Mesodermal cell (in vitro differentiated cells): ENCODE measurements at regions not wholly inside any gene's neighbourhood (a gene's known extent, or its start where the extent isn't known, plus 50 kb on each side); places are given as distances from the start of the nearest gene placed in this dataset.
"Not testable (repeated sequence)": the region's sequence is repeated elsewhere in the genome, so short reads cannot be mapped to it uniquely, and the experiment has no call there.

Experiments
- H3K27ac ChIP-seq: 2 replicates; pipeline ENCODE4 v1.7.0; 2013; ENCODE audit warnings: mild to moderate bottlenecking, low read depth, low read length, moderate library complexity; ENCODE audit not compliant: severe bottlenecking
- H3K36me3 ChIP-seq: 2 replicates; pipeline ENCODE4 v1.7.1; 2013; ENCODE audit warnings: mild to moderate bottlenecking, low read length, moderate library complexity; ENCODE audit not compliant: control insufficient read depth, insufficient read depth
- H3K4me1 ChIP-seq: one replicate; pipeline ENCODE4 v1.7.1; 2013; ENCODE audit warnings: mild to moderate bottlenecking, low read length; ENCODE audit not compliant: insufficient read depth, control insufficient read depth, poor library complexity, severe bottlenecking
- H3K4me3 ChIP-seq: 2 replicates; pipeline ENCODE4 v1.7.0; 2013; ENCODE audit warnings: low read length, control low read depth, mild to moderate bottlenecking; ENCODE audit not compliant: insufficient read depth, poor library complexity, severe bottlenecking; ENCODE audit errors: extremely low read depth
- H3K9me3 ChIP-seq: 2 replicates; pipeline ENCODE4 v1.7.1; 2013; ENCODE audit warnings: mild to moderate bottlenecking, low read length, moderate library complexity; ENCODE audit not compliant: control insufficient read depth
- WGBS, 2 experiments: methylation state at CpG; one replicate each; pipeline ENCODE4 v1.1.5; 2013; ENCODE audit warnings: missing lambda C conversion rate in 2 of 2; ENCODE audit not compliant: insufficient coverage in 2 of 2; 5-methylcytosine and 5-hydroxymethylcytosine counted together

- not testable (repeated sequence) for H3K27ac ChIP-seq, H3K4me1 ChIP-seq, H3K36me3 ChIP-seq, H3K4me3 ChIP-seq, H3K9me3 ChIP-seq
- 87% methylated on average over 4 to 12 of the region's 13 CpGs for WGBS, 2 experiments
Measured at GRCh38 chr12:67900418-67900817, 88.8 kb upstream of the IFNG-AS1 start.

- H3K4me3 ChIP-seq, result no peak overlapping the region
- H3K27ac ChIP-seq, result no peak overlapping the region
- WGBS, 2 experiments, result 80 to 100% methylated on average over 1 to 2 of the region's 4 CpGs
- H3K9me3 ChIP-seq, result no peaks in the 10 kb centered on the region
- H3K4me1 ChIP-seq, result no peaks in the 10 kb centered on the region
- no peaks in the 10 kb centered on the region for H3K36me3 ChIP-seq
Measured at GRCh38 chr12:67909091-67909531, 80.1 kb upstream of the IFNG-AS1 start.

GRCh38 chr12:67909681-67910080 is 79.6 kb upstream of the IFNG-AS1 start:
- no peaks in the 10 kb centered on the region for H3K9me3 ChIP-seq
- H3K4me3 ChIP-seq, result no peak overlapping the region
- H3K36me3 ChIP-seq, result no peaks in the 10 kb centered on the region
- 100% methylated on average over 1 of the region's 2 CpGs; no CpG with 5 or more reads in 1 of the 2 experiments for WGBS, 2 experiments
- no peaks in the 10 kb centered on the region for H3K4me1 ChIP-seq
- no peak overlapping the region for H3K27ac ChIP-seq

DNA sequence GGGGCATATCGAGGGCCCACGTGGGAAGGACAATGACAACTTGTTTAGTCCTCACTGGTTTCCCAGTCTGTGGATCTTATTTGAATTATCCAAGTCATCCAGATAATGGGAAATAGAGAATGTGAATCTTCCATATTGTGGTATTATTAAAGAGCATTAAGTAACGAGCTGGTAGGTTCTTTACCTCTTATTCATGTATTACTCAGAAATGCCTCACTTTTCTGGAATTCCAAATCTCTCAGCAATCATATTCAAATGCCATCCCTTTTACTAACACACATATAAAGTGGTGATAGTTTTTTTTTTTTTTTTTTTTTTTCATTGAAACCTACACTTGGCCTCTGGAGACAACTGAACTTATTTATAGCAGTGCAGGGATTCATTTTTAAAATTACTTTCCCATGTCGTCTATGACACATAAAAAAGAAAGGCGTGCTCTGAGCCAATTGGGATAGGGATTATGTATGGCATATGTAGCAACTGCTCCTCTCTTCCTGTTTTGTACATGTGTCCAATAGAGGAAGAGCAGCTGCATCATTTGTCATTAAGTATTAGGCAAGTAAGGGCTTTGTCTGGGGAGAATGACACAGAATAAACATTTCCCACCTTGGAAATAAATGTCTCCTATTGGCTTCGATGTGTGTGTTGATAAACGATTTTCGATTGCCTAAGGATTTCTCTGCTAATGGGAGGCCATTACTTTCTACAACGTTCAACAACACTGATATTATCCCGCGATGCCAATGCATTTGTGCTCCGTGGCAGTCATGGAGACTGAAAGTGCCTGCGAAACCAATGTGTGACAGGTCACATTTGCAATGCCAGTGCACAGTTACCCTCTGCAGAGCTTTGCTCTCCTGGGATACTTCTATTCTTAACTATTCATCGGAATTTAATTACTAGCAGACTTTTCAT is 78.6 kb upstream of the IFNG-AS1 start:
- no peak overlapping the region for H3K4me3 ChIP-seq
- no peaks in the 10 kb centered on the region for H3K9me3 ChIP-seq
- H3K27ac ChIP-seq, result no peak overlapping the region
- no peaks in the 10 kb centered on the region for H3K36me3 ChIP-seq
- H3K4me1 ChIP-seq, result no peaks in the 10 kb centered on the region
- WGBS, 2 experiments, result 75 to 89% methylated on average over 7 to 10 of the region's 14 CpGs

- H3K27ac ChIP-seq, result no peak overlapping the region
- no peak overlapping the region for H3K4me3 ChIP-seq
- H3K4me1 ChIP-seq, result no peaks in the 10 kb centered on the region
- WGBS, 2 experiments, result 98 to 100% methylated on average over 3 to 4 of the region's 5 CpGs
- no peaks in the 10 kb centered on the region for H3K9me3 ChIP-seq
- H3K36me3 ChIP-seq, result no peaks in the 10 kb centered on the region
Measured at GRCh38 chr12:67911275-67911600, 78.0 kb upstream of the IFNG-AS1 start.

DNA sequence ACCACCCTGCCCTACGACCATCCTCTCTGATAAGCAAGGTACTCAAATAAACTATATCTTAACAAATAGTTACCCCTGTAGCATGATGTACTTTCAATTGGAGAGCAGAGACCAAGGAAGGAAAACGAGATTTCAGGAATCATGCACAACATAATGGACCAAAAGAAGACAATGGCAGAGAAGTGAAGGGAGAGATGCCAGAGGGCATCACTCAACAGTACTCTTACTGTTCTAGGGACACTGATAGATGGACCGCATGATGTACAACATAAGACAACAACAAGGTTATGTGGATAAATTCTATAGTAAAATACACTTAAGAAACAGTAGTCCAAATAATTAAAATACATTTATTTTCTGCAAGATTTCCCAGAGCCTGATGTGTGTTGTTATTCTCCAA is 77.5 kb upstream of the IFNG-AS1 start:
- no peaks in the 10 kb centered on the region for H3K9me3 ChIP-seq
- H3K27ac ChIP-seq, result no peak overlapping the region
- no peaks in the 10 kb centered on the region for H3K36me3 ChIP-seq
- no peak overlapping the region for H3K4me3 ChIP-seq
- H3K4me1 ChIP-seq, result no peaks in the 10 kb centered on the region
- 100% methylated on average over 1 of the region's 3 CpGs; no CpG with 5 or more reads in 1 of the 2 experiments for WGBS, 2 experiments

DNA sequence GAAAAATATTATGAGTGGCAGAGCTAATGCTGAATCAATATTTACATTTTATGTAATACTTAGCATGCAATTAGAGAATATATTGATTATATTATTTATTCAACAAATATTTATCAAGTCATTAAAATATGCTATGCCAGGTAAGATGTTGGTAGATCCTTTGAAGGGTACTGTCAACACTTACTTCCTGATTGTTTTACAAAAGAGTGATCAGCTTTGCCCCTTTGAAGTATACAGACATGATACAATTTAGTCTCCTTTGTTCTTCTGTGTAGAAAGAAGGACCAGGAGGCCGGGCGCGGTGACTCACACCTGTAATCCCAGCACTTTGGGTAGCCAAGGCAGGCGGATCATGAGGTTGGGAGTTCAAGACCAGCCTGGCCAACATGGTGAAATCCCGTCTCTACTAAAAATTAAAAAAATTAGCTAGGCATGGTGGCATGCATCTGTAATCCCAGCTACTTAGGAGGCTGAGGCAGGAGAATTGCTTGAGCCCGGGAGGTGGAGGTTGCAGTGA is 73.9 kb upstream of the IFNG-AS1 start:
- H3K4me1 ChIP-seq, result no peaks in the 10 kb centered on the region
- 93% methylated on average over 6 of the region's 6 CpGs; no CpG with 5 or more reads in 1 of the 2 experiments for WGBS, 2 experiments
- no peaks in the 10 kb centered on the region for H3K9me3 ChIP-seq
- no peak overlapping the region for H3K27ac ChIP-seq
- no peak overlapping the region for H3K4me3 ChIP-seq
- H3K36me3 ChIP-seq, result no peaks in the 10 kb centered on the region

DNA sequence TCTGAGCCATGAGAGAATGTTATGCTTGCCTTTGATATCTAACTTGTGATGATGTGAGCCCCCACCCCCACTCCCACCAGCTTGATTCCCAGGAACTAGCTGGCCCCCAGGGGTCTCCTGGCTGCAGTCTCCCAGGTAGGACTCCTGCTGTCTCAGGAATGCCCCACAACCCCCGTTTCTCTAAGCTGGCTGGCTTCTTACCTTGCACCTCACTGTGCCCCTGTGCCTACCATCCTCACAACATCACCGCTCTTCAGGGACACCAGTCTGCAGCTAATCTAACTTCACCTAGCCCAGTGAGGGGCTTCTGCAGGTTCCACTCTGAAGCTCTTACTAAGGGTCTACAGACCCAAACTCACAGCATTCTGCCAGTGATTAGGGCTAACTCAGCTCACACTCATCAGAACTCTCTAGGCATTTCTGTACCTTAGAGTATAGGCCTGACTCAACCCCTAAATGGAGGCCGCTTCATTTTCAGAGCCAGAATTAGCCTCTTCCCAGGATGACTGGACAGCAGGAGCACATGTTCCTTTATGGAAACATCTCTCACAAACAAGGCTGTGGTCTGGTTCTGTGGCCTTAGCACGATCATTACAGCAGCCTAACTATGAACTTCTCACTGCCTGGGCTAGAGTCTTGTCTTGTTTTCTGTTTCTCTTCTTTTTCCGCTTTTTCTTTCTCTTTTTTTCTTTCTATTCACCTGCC is 72.8 kb upstream of the IFNG-AS1 start:
- no peak overlapping the region for H3K27ac ChIP-seq
- H3K4me3 ChIP-seq, result no peak overlapping the region
- no peaks in the 10 kb centered on the region for H3K4me1 ChIP-seq
- 79 to 81% methylated on average over 4 of the region's 5 CpGs for WGBS, 2 experiments
- H3K36me3 ChIP-seq, result no peaks in the 10 kb centered on the region
- no peaks in the 10 kb centered on the region for H3K9me3 ChIP-seq

DNA sequence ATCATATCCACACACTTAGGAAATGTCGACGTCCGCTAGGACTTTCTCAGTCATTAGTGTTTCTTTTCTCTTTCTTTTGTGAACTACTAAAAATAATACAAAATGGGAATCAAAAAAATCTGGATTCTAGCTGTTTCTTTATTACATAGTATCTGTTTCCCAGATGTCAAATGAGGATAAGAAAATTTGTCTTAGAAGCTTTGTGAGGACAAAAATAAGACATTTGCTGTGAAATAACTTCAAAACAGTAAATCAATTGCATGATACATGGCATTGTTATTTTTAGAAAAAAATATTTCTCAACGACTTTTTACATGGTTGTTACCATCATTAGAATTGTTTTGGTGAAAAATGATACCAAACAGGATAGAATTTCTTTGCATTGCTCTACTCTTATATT is 71.4 kb upstream of the IFNG-AS1 start:
- Histone ChIP-seq H3K4me3 (no peak overlapping the region), H3K4me1 (no peaks in the 10 kb centered on the region), H3K36me3 (no peaks in the 10 kb centered on the region), H3K9me3 (no peaks in the 10 kb centered on the region), H3K27ac (no peak overlapping the region)
- no CpG with 5 or more reads among the region's 4 CpGs for WGBS, 2 experiments

DNA sequence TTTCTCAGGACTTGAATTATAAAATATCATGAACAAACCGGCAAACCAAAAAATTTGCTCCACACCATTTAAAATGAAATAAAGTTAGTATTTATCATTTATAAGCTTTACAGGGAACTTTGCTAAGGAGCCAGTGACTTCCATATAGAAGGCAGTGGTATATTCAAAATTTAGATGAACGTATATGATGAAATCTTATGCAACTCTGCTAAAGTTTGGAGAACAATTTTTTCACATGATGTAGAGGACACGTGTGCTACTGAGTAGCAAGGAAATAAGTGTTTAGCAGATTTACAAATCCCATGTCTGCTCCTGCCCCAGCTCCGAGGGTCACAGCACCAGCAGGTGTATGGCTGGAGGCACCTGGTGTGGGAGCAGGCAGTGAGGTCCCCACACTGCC is 70.8 kb upstream of the IFNG-AS1 start:
- 67 to 82% methylated on average over 1 to 2 of the region's 4 CpGs for WGBS, 2 experiments
- Histone ChIP-seq H3K4me1 (no peaks in the 10 kb centered on the region), H3K4me3 (no peak overlapping the region), H3K27ac (no peak overlapping the region), H3K36me3 (no peaks in the 10 kb centered on the region), H3K9me3 (no peaks in the 10 kb centered on the region)

- Histone ChIP-seq H3K9me3 (no peaks in the 10 kb centered on the region), H3K4me3 (no peak overlapping the region), H3K27ac (no peak overlapping the region), H3K4me1 (no peaks in the 10 kb centered on the region), H3K36me3 (no peaks in the 10 kb centered on the region)
- WGBS, 2 experiments, result no CpG with 5 or more reads among the region's 2 CpGs
Measured at GRCh38 chr12:67919406-67919805, 69.8 kb upstream of the IFNG-AS1 start.
